ENCODE measurements at regions not wholly inside any gene's neighbourhood (a gene's known extent, or its start where the extent isn't known, plus 50 kb on each side); places are given as distances from the start of the nearest gene placed in this dataset.
"Not testable (repeated sequence)": the region's sequence is repeated elsewhere in the genome, so short reads cannot be mapped to it uniquely, and the experiment has no call there.

DNA sequence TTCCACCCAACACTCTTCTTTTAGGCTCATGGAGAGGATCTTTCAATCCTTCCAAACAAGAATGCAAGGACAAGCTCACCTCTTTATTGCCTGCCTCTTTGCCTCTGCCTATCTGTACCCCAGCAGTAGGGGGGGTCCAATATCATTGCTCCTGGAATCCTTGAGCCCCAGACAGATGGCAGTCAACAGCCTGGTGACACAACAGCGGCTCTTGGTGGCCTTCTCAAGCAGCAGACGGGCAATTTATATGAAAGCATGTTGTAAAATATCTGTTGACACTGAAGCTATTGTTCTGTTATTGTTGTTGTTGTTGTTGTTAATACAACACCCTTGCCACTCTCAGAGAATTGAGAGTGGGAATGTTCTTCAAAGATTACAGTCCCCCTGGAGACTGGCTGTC is 480.0 kb upstream of the CADM1 start:
- DNase-seq = no peak

DNA sequence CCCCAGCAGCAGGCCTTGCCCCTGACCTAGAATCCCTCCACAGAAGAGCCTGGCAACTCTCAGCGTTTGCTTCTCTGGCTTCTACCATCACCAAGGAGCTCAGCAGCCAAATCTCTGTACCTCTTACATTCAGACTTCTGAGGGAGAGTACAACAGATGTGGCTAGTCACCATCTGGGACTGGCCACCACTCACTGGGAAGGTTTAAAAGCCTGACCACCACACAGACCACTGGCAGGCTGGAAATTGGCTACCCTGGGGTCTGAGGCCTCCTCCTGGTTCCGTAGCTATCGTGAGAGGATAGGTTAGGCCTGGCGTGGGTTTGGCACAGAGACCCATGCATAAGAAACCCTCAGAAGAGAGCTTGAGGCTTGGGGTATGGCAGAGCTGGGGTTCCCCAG is 478.5 kb upstream of the CADM1 start:
- DNase-seq = no peak

DNA sequence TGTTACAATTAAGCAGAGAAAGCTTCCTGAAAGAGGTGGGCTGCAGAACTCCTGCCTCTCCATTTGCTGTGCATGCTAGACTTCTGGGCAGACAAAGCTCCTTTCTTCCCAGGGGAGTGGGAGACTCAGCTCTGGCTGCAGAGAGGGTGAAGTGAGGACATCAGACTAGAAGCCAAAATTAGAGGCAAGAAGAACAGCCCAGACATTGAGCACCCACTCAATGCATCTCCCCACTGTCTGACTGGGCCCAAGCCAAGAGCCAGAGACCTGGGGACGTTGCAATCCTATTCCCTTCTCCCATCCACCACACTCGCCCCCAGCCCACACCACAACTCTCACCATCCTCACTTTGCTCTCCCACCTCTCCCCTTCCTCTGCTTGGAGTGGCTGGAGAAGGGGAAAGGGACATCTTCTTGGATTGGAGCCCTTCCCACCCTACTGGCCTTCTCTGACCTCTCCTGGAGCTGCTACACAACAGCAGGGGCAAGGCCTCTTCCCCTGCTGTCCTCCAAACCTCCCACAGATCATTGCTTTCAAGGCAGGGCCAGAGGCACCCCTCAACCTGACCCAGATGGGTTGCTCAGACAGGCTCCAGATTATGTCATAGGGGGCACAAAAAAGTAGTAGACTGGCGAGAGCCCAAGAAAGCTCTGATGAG is 477.7 kb upstream of the CADM1 start:
- DNase-seq = no peak

DNA sequence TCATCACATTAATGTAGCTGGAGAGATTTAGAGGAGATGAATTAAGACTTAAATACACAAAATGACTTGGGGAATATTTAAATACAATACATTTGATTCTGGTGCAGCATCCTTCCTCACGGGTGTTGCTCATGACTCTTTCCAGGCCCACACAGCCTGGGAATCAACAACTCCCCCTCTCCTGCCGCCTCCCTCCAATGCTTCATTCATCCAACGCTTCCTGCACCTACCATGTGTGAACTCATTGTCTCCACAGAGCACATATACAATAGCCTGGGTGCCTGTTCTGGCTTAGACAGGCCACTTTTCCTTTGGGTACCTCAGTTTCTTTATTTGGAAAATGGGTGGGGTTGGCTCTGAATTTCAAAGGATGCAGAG is 476.9 kb upstream of the CADM1 start:
- DNase-seq = no peak

DNA sequence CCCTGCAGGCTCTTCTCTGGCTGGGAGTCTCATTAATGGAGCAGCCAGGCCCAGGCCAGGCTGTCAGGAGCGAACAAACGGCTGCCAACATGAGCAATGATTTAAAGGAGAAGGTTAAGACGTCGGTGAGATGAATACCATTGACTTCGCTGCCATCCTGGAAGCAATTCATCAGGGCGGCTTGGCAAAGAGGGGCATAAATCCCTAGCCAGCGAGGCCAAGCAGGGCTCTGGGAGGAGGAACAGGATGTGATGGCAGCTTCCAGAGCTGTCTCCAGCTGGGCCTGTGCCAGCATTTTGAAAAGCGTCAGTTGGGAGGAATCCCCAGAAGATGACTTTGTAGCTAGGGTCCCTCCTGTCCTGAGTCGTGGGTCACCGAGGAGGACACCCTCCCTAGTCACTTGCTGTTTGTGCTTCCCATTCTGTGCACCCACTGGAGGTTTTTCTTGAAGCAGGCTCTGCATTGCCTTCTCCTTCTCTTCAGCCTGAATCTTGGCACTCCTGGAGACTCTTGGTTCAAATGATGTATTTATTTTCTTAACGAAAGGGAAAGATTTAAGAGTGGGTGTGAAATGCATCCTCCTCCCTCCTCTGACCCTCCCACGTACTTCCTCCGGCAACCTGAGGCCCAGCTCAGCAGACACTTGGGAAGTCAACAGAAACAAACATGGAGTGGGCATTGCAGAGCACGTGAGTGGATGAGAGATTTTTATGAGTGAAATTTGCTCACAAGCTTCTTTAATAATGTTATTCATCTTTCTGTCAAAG is 476.3 kb upstream of the CADM1 start:
- no peak for DNase-seq

DNA sequence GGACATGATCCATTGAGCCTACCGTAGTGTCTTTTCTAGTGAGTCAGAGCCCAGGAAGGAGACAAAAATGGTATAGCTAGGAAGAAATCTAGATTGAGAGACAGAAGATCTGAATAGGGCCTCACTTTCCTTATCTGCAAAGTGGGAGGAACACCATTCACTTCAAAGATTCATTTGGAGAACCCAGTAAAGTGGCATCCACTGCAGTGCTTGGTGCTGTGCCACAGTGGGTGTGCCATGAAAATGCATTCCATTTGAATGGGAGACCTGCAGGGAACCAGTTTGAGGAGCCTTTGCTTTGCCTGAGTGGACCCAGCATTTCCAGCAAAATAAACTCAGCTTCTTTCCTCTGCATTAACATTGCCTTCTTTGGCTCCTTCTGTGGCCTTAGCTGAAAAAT is 470.5 kb upstream of the CADM1 start:
- DNase-seq = no peak

DNA sequence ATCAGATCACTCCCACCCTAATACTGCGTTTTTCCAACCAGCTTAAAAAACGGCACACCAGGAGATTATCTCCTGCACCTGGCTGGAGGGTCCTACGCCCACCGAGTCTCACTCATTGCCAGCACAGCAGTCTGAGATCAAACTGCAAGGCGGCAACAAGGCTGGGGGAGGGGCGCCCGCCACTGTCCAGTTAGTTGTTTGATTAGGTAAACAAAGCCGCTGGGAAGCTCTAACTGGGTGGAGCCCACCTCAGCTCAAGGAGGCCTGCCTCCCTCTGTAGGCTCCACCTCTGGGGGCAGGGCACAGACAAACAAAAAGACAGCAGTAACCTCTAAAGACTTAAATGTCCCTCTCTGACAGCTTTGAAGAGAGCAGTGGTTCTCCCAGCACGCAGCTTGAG is 463.0 kb upstream of the CADM1 start:
- not testable (repeated sequence) for DNase-seq

DNA sequence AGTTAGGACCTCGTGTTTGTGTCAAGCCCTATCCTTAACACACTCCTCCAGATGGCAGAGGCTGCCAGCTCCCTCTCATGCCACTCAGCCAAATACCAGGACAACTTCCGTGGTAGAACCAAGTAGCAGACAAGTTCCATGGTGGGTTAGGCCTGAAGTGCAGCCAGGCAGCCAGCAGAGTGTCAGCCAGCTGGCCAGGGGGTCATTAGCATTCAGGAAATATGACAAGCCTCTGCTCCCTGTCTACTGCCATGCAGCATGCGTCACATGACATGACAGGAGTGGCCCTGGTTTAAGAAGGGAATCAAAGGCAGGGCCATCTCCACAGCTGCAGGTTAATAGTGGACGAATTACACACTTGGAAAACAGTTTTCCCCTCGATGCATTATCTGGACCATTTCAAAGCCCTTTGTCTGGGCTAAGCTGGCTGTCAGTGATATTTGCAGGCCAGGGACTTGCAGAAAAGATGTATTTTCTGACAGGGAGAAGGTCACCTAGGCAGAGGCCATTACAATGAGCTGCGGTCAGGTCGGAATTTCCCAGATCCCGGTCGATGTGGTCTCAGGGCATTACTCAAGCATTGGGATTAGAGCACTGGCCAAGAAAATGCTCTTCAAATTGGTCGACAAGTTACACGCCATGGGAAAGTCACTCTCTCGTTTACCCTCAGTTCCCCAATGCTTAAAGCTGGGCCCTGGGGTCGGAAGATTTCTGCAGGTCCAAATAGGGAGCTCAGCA is 461.7 kb upstream of the CADM1 start:
- peak; percentile 57 for DNase-seq

DNA sequence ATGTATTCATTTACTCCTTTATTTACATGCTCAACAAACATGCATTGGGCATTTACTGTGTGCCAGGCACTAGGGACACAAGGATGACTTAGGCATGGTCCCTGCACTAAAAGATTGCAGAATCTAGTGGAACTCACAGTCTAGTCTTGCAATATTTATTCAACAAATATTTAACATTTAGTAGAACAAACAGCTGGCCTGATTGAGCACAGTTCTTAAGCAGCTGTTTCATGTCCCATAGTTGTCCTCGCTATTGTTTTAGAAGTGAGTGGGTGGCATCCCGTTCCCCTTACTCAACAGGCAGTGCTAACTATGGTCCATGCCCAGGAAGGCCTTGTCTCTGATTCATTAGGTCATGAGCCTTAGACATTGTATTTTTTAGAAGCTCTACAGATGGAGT is 459.9 kb upstream of the CADM1 start:
- DNase-seq = no peak

DNA sequence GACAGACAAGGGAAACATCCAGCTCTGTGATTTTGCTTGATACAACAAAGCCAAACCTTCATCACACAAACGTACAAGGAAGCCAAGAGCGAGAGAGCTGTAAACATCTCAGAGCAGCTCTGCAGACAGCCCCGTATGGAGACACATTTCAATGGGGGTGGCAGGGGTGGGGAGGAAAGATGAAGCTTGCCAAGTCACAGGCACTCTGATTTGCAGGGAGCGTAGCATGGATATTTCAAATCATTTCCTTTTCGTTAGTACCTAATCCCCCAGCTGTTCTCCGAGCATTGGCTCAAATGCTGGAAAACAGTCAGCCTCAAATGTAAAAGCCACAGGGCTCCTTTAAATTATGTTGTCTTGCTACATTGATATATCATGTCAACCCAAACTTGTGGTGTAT is 458.9 kb upstream of the CADM1 start:
- peak; percentile 22 for DNase-seq

DNA sequence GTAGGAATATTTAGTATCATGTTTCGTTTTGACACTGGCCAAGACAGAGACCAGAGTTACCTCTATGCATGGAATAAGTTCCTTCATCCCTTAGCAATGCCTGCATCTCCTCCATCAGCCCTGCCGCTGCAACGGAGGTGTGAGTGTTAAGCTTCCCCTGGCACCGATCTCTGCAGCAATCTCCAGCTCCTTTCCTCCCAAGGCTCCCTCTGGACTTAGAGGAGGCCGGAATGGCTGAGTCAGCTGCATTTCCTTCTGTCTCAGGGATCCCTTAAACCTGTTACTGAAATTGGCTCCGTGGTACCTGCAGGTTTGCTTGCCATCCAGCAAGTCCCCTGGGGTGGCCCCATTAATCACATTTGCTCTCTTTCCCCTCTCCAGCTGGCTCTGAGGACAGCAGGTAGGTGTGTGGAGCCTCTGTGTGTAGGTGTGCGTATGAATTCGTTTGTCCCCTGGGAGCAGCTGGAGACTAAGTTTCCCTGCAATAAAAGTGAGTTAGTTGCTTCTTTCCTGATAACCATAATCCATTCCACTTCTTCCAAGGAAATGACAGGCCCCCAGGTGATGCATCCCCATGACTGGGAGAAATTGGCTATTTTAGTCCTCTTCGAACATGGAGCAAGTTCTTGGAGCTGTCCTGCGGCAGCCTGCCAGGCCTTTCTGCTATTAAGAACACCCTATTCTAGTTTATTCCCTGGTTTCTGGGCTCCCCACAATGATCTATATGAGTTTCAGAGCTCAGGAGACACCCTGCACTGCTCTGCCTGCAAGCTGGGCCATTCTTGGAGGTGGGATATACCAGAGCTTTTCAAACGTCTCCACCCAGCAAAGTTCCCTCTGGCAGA is 457.2 kb upstream of the CADM1 start:
- no peak for DNase-seq

DNA sequence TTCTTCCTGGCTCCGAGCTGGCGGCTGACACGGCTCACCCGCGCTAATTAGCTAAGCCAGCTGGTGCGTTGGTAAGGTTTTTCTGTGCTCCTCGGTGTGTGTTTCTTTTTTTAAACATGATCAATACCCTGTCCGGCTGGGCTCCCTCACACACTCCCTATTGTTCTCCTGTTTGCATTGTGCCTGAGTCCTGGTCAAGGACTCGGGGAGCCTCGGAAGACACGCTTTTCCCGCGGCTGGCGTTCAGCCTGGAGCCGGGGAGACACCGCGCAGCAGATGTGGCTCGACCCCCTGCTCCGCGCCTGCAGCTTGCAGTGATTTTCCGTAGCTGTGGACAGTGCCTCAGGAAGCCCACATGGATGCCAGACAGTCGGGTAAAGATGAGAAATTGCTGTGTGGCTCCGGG is 454.9 kb upstream of the CADM1 start:
- DNase-seq = peak; percentile 78

DNA sequence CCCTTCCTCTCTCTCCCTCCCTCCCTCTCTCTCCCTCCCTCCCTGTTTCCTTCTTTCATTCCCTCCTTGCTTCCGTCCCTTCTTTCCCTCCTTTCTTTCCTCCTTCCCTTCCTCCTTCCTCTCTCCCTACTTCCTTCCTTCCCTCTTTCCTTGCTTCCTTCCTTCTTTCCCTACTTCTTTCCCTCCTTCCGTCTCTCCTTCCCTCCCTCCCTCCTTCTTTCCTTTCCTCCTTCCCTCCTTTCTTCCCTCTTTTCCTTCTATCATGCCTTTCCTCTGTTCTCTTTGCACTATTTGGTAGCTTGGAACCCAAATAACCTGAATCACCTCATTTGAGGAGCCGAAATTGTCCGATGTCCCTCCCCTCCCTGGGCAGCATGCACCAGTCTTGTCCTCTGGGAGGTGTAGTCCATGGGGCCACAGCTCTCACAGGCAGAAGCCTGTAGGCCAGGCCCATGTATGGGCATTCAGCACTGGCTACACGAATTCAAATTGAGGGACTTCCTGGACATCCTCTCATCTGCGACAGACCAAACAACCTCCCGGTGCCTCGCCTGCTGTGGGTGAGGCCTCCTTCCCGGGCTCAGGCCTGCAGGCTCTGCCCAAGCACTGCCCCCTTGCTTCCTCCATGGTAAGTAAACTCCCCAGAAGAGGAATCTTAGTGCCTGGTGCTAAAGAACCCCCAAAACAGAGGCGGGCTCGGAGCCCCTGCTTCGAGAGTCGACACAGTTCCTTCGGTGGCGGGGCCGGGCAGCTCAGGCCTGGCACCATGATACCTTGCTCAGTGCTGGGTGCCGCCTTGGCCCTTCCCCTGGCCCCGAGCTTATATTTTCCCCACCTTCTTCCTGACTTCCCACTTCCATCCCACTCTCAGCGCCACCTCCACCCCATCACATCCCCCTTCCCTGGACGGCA is 454.1 kb upstream of the CADM1 start:
- DNase-seq = peak; percentile 67

DNA sequence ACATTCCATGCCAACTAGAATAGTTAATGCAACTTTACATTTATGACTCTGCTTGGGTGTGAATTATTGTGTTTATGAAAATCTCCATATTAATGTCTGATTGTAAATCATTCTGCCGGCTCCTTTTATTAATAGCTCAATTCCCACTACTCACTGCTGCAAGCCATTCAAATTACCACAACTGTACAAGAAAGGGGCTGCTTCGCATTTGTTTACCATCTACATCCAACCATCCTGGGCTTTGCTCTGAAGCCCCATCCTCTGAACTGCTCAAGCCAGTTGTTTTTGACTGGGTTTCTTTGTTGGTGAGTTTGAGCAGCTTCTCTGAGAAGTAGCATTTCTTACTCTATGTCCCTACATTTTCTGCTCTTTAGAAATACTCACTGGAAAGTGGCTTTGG is 451.6 kb upstream of the CADM1 start:
- no peak for DNase-seq

DNA sequence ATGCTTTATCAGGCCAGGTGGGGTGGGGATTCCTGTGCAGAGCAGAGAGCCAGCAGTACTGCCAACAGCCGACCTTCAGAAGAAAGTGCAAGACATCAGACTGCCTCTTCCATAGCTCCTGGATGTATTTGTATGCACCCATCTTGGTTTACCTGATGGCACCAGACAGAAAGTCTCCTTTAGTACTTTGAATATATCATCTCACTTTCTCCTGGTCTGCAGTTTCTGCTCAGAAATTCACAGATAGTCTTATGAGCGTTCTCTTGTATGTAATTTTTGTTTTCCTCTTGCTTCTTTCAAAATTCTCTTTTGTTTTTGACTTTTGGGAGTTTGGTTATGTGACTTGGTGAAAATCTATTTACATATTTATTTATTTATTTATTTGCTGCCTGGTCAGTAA is 446.4 kb upstream of the CADM1 start:
- no peak for DNase-seq

DNA sequence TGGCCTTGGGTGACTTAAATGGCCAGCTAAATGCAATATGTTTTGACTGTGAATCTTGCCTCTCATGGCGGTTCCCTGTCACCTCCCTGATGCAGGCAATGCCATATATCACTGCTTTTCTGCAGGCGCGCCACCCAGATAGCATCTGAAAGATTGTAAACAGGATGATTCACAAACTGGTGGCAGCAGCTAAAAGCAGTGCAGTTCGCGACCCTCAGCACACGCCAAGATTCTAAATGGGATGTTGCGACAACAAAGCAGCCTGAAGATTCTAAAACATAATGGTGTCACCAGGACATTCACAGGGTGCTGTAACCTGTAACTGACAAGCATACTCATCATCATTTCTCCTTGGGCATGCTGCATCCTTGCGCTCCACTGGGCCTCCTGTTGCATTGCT is 440.4 kb upstream of the CADM1 start:
- DNase-seq = no peak

DNA sequence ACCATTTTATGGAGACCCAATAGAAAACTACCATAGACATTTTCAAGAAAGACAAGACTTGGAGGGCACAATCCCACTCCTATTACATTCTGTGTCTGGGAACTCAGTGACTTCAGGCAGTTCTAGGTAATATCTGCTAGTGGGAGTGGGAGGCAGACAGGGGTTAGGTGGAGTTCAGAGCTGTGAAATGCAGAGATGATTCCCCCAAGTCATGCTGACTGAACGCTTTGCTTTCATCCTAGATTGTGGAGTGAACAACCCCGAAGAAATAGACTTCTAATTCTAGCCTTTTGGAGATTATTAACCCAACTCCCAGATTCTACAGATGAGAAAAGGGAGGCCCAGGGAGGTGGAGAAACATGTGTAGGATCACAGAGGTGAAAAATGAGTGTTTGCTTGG is 437.8 kb upstream of the CADM1 start:
- DNase-seq = no peak

DNA sequence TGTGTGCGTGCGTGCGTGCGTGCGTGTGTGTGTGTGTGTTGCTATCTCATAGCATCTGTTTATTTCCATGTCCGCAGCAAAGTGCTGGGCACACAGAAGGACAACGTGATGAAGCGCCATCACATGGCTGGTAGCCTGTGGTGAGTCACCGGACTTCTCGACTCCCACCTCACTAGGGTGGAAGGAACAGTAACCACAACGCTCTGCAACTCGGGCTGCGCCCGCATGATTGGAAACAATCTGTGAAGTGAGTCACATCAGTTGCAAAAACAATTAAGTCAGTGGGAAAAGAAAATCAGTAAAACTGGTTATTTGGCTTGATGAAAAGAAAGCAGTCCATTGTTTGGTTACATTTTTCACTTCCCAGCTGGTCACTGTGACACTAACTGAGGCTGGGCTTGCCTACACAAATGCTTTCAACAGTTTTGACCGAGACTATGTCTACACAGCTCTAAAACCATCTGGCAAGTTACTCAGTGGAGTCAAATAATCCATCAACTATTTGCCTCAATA is 437.3 kb upstream of the CADM1 start:
- DNase-seq = no peak

DNA sequence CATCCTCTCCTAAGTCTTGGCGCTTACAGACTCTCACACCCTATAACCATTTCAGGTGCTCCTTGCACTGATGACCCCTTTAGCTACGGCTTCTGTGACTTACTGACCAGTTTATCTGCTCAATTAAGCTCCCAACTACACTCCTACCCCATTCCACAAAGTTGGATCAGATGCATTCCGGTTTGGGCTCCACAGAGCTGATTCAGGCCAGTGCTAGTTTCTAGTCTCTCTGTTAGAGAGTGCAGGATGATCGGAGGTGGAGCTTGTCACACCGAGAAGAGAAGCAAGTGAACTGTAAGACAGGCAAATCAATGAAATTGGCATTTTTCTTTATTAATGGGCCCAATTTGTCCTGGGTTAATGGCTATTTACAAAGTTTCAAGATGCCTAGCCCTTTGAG is 436.8 kb upstream of the CADM1 start:
- no peak for DNase-seq

DNA sequence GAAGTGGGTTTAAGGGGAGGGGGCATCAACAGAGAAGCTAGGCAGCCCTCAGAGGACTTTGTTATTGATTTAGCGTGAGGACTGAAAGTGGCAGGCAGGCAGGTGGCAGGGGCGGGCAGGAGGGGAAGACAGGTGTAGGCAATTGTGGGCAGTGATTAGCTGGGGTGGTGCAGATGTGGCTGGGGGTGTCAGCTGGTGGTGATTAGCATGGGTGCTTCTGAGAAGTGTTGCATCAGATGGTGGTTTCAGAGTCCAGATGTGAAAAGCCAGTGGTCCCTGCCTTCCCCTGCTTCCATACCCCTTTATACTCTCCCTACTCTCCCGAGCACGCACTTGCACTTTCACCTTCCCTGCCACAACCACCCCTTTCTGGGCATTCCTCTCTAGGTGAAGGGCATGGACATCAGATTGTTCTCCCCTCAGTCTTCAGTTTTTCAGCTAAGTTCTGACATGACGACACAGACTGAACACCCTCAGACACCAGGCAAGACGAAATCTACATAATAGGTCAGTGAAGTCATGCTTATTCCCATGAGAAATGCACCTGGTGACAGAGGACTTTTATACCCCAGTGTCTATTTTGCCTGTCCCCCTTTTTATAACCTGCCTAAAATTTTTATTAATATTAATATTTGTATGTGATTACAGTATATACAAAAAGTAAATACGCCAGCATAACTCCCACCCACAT is 435.7 kb upstream of the CADM1 start:
- DNase-seq = peak; percentile 62

DNA sequence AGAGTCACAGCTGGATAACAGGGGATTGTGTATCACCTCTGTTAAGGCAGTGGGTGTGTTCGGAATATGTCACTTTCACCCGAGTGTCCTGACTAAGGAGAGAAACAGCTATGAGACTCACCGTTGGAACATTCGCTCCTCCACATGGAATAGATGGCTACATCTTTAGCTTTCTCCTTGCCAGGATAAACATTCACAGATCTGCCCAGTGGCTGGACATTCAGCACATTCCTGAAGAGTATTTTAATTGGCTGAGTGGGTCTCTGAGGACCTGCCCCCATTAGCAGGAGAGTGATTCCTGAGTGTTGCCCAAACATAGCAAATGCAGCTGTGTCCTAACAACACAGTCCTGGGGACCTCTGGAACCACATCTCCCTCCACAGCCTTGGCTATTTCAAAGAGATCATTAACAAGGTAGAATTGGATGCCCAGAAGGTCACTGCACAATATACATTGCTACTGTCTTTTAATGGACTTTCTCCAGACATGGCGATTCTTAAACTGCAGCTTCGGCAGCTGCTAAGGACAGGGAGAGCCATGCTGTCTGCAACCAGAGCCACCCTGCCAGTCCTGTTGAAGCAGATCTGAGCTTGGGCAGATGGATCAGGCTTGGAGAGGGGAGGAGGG is 435.0 kb upstream of the CADM1 start:
- DNase-seq = no peak
